LNCAP (cell line): ENCODE measurements at regions not wholly inside any gene's neighbourhood (a gene's known extent, or its start where the extent isn't known, plus 50 kb on each side); places are given as distances from the start of the nearest gene placed in this dataset.

Experiments
- TF ChIP-seq, protein P1 (sequence below): fragments of 450-650 bp; IDR thresholded peaks from 2 replicates; pipeline ENCODE4 v1.5.1; 2017; ENCODE audit warnings: mild to moderate bottlenecking

DNA sequence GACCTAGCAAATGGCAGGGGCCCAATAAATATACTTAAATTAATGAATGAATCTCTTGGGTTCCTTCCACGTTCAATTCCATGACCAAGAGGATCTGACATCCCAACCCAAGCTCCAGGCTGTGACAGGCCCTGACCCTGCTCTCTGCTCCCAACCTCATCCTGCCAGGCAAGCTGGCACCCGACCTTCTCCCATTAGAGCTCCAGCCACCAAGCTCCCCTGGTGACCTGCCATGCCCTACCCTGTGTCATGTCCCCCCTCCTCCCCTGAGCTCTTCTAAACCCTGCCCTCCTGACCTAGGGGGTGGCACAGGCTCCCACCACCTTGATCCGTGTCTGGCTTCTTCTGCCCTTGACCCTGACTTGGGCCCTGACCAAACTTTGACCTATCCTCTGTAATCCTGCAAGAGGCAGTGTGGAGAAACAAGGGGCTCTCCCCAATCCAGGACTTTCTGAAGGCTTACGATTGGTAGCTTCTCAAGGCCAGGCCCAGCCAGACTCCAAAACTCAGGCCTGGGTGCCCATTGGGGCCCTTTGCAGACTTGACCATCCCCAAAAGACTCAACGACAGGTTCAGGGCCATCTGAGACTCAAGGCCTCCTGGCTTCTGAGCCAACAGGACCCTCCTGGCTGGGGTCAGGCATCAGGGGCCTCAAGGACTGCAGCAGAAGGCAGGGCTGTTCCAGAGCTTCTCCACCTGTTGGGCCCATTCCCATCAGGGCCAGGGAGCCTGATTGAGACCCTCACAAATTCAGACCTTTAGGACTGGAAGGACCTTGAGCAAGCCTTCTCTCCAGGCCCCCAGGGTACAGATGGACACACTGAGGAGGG, 249.0 kb downstream of the PTPRU start:
- TF ChIP-seq, protein P1, sequence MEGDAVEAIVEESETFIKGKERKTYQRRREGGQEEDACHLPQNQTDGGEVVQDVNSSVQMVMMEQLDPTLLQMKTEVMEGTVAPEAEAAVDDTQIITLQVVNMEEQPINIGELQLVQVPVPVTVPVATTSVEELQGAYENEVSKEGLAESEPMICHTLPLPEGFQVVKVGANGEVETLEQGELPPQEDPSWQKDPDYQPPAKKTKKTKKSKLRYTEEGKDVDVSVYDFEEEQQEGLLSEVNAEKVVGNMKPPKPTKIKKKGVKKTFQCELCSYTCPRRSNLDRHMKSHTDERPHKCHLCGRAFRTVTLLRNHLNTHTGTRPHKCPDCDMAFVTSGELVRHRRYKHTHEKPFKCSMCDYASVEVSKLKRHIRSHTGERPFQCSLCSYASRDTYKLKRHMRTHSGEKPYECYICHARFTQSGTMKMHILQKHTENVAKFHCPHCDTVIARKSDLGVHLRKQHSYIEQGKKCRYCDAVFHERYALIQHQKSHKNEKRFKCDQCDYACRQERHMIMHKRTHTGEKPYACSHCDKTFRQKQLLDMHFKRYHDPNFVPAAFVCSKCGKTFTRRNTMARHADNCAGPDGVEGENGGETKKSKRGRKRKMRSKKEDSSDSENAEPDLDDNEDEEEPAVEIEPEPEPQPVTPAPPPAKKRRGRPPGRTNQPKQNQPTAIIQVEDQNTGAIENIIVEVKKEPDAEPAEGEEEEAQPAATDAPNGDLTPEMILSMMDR = no peak

DNA sequence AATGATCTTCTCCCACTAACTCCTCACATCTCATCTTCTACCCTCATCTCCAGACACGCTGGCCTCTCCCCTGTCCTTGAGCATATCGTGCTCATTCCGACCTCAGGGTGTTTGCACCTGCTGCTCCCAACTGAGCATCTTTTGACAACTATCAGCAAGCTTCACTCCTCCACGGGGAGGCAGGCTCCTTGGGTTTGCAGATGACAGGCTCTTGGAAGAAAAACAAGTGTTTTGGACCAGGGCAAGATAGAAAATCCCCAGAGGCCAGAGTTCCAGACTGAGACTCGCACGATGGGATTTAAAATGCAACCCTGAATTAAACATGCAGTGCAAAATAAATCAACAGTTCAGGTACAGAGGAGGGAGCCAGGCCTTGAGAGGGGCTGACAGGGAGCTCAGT, 246.7 kb downstream of the PTPRU start:
- TF ChIP-seq, protein P1 = no peak

GRCh38 chr1:29482064-29482463, 245.7 kb downstream of the PTPRU start:
- TF ChIP-seq, protein P1 = no peak

DNA sequence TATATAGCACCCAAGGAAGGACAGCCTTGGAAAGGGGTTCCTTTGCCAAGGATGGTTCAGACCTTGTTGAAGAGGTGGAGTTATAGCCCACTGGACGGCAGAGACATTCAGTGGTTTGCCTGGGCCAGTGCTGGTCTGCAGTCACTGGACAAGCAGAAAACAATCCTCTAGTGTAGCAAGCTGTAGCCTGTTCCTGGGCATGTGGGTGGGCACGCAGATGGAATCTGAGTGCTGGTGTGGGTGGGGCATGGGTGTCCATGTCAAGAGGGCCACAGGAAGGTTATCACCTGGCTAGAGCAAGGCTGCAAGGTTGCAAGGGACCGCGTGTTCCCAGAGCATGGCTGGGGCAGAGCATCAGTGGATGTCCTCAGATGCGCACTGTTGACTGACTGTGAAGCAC, 244.7 kb downstream of the PTPRU start:
- TF ChIP-seq, protein P1 = no peak

DNA sequence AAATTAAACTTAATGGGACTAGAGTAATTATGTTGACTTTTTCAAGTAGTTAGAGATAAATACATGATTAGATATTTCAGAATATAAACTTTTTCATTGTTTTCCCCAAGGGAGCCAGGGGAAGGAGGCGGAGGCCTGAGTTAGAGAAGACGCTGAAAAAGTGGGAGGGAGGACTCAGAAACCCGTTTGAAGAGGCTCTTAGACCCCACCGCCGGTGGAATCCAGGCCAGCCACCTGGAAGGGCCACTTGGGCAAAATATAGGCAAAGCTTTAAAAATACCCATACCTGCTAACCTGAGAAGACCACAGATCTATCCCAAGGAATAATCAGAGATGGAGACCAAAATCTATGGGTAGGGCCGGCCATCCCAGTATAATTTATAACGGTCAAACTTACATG, 242.6 kb downstream of the PTPRU start:
- TF ChIP-seq, protein P1 = no peak

- TF ChIP-seq, protein P1 = no peak
Measured at GRCh38 chr1:29478151-29478791, 241.9 kb downstream of the PTPRU start.

DNA sequence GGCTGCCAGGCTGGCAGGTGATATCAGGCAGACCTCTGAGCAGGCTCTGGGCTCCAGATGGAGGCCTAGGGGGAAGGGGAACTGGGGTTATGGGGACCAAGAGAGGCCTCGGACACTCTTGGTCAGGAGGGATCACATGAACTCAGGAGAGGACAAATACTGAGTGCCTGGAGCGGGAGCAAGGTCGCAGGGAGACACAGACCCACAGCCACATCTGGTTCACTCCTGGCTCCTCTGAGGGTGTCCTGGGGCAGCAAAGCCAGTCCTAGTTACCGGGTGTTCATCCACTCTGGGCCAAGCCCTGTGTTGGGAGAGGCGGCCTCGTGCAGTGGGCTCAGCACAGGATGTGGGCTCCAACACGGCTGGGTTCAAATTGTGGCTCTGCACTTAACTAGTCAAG, 239.0 kb downstream of the PTPRU start:
- TF ChIP-seq, protein P1 = no peak
